DOHH2 (cell line): ENCODE measurements at regions not wholly inside any gene's neighbourhood (a gene's known extent, or its start where the extent isn't known, plus 50 kb on each side); places are given as distances from the start of the nearest gene placed in this dataset.

Experiments used
- H3F3A ChIP-seq: fragments of 200-600 bp; sonication (generic), shearing (Covaris generic); 2 replicates; pipeline ENCODE4 v1.6.0; 2016; ENCODE audit warnings: antibody characterized with exemption, mild to moderate bottlenecking; ENCODE audit not compliant: control insufficient read depth, insufficient read depth
- H3K27ac ChIP-seq: fragments of 200-600 bp; sonication (generic); 2 replicates; pipeline ENCODE4 v1.5.1; 2014; ENCODE audit warnings: low read depth, mild to moderate bottlenecking, low read length, moderate library complexity
- H3K27me3 ChIP-seq: fragments of 200-600 bp; sonication (generic); 2 replicates; pipeline ENCODE4 v1.6.1; 2014; ENCODE audit warnings: mild to moderate bottlenecking, low read length, mixed read lengths; ENCODE audit not compliant: control insufficient read depth
- H3K36me3 ChIP-seq: fragments of 200-600 bp; sonication (generic); 2 replicates; pipeline ENCODE4 v1.6.1; 2014; ENCODE audit warnings: mild to moderate bottlenecking, low read length, moderate library complexity, mixed read lengths; ENCODE audit not compliant: control insufficient read depth
- H3K4me1 ChIP-seq: fragments of 200-600 bp; sonication (generic); 2 replicates; pipeline ENCODE4 v1.6.1; 2014; ENCODE audit warnings: mild to moderate bottlenecking, low read length, mixed read lengths; ENCODE audit not compliant: control insufficient read depth
- H3K4me2 ChIP-seq: fragments of 200-600 bp; sonication (generic); 2 replicates; pipeline ENCODE4 v1.6.0; 2014; ENCODE audit warnings: mild to moderate bottlenecking, low read length, moderate library complexity
- H3K4me3 ChIP-seq: fragments of 200-600 bp; sonication (generic); 2 replicates; pipeline ENCODE4 v1.5.1; 2014; ENCODE audit warnings: mild to moderate bottlenecking, low read length, mixed read lengths
- H3K79me2 ChIP-seq: fragments of 200-600 bp; sonication (generic); 2 replicates; pipeline ENCODE4 v1.6.1; 2014; ENCODE audit warnings: mild to moderate bottlenecking, low read length, mixed read lengths; ENCODE audit not compliant: control insufficient read depth
- H3K9me2 ChIP-seq: fragments of 200-600 bp; sonication (generic); replicated peaks from 2 replicates; pipeline ENCODE4 v1.6.1; 2014; ENCODE audit warnings: mild to moderate bottlenecking, low read length, mixed read lengths; ENCODE audit not compliant: control insufficient read depth
- H3K9me3 ChIP-seq: fragments of 200-600 bp; sonication (generic); 2 replicates; pipeline ENCODE4 v1.6.1; 2014; ENCODE audit warnings: antibody characterized with exemption, low read length, mixed read lengths; ENCODE audit not compliant: control insufficient read depth, insufficient read depth
- H4K20me1 ChIP-seq: fragments of 200-600 bp; sonication (generic); 2 replicates; pipeline ENCODE4 v1.6.0; 2014; ENCODE audit warnings: low read depth, mild to moderate bottlenecking, antibody characterized with exemption, low read length, moderate library complexity; ENCODE audit not compliant: control insufficient read depth, insufficient read depth
- CTCF ChIP-seq: fragments of 200-600 bp; sonication (generic); IDR thresholded peaks from one replicate; pipeline ENCODE4 v1.5.1; 2014; ENCODE audit warnings: antibody characterized with exemption, mild to moderate bottlenecking, low read depth, low read length; ENCODE audit not compliant: poor library complexity, severe bottlenecking
- EZH2phosphoT487 ChIP-seq: fragments of 200-600 bp; sonication (generic); IDR thresholded peaks from 2 replicates; pipeline ENCODE4 v1.6.1; 2017; ENCODE audit warnings: borderline replicate concordance, mild to moderate bottlenecking, antibody characterized with exemption, low read length, moderate library complexity, mixed read lengths

- TF ChIP-seq EZH2phosphoT487 (no peak), CTCF (no peak)
- no peaks in the 10 kb centered on the region for H3K9me2 ChIP-seq
- H3K27me3 ChIP-seq, result no peaks in the 10 kb centered on the region
- H4K20me1 ChIP-seq, result no peaks in the 10 kb centered on the region
- no peaks in the 10 kb centered on the region for H3F3A ChIP-seq
- H3K4me1 ChIP-seq, result no peaks in the 10 kb centered on the region
- H3K4me3 ChIP-seq, result no peak overlapping the region
- H3K9me3 ChIP-seq, result no peaks in the 10 kb centered on the region
- no peaks in the 10 kb centered on the region for H3K36me3 ChIP-seq
- H3K4me2 ChIP-seq, result no peak overlapping the region
- H3K79me2 ChIP-seq, result no peaks in the 10 kb centered on the region
- no peak overlapping the region for H3K27ac ChIP-seq
Observed at GRCh38 chr7:127064-127598, 65.2 kb upstream of the FAM20C start.

GRCh38 chr7:128171-129080 is 63.9 kb upstream of the FAM20C start:
- H3K9me2 ChIP-seq, result no peaks in the 10 kb centered on the region
- H3K79me2 ChIP-seq, result no peaks in the 10 kb centered on the region
- no peaks in the 10 kb centered on the region for H3K36me3 ChIP-seq
- no peak overlapping the region for H3K4me3 ChIP-seq
- no peaks in the 10 kb centered on the region for H3K4me1 ChIP-seq
- no peaks in the 10 kb centered on the region for H4K20me1 ChIP-seq
- no peak overlapping the region for H3K4me2 ChIP-seq
- no peak overlapping the region for H3K27ac ChIP-seq
- H3K9me3 ChIP-seq, result no peaks in the 10 kb centered on the region
- no peaks in the 10 kb centered on the region for H3K27me3 ChIP-seq
- TF ChIP-seq CTCF (no peak), EZH2phosphoT487 (no peak)
- H3F3A ChIP-seq, result no peaks in the 10 kb centered on the region

GRCh38 chr7:129366-130221 is 62.8 kb upstream of the FAM20C start:
- Histone ChIP-seq H3K79me2 (no peaks in the 10 kb centered on the region), H3K4me2 (no peak overlapping the region), H3K27me3 (no peaks in the 10 kb centered on the region), H3K27ac (no peak overlapping the region), H3K9me2 (no peaks in the 10 kb centered on the region), H3K4me1 (no peaks in the 10 kb centered on the region), H3K4me3 (no peak overlapping the region), H3K9me3 (no peaks in the 10 kb centered on the region), H3K36me3 (no peaks in the 10 kb centered on the region), H4K20me1 (no peaks in the 10 kb centered on the region), H3F3A (no peaks in the 10 kb centered on the region)
- TF ChIP-seq EZH2phosphoT487 (no peak), CTCF (no peak)
